GM23338 (cell line): ENCODE measurements at regions not wholly inside any gene's neighbourhood (a gene's known extent, or its start where the extent isn't known, plus 50 kb on each side); places are given as distances from the start of the nearest gene placed in this dataset.

ENCODE experiments used
- ATAC-seq: fragments of 200-7000 bp; cut with Tn5 transposase; 3 replicates; pipeline ENCODE4 v1.9.1; 2020
- DNase-seq: peaks from one replicate; pipeline ENCODE4 v3.0.0-alpha.2; 2015; ENCODE audit warnings: low spot score
- H2AFZ ChIP-seq: fragments of 200-600 bp; sonication (generic); 2 replicates; pipeline ENCODE4 v1.8.0; 2016; ENCODE audit warnings: antibody characterized with exemption, mild to moderate bottlenecking, moderate library complexity
- H3F3A ChIP-seq: fragments of 200-600 bp; sonication (generic); replicated peaks from 2 replicates; pipeline ENCODE4 v1.8.0; 2017; ENCODE audit warnings: antibody characterized with exemption, mixed run types, low read depth
- H3K27ac ChIP-seq: fragments of 200-600 bp; sonication (generic); 2 replicates; pipeline ENCODE4 v1.6.1; 2016; ENCODE audit warnings: low read depth
- H3K27me3 ChIP-seq: fragments of 200-600 bp; sonication (generic); 2 replicates; pipeline ENCODE4 v1.8.0; 2016; ENCODE audit warnings: mild to moderate bottlenecking, mixed run types, moderate library complexity; ENCODE audit not compliant: insufficient read depth
- H3K36me3 ChIP-seq: fragments of 200-600 bp; sonication (generic); 2 replicates; pipeline ENCODE4 v1.8.0; 2016; ENCODE audit warnings: mild to moderate bottlenecking; ENCODE audit not compliant: insufficient read depth
- H3K4me1 ChIP-seq: fragments of 200-600 bp; sonication (generic); 2 replicates; pipeline ENCODE4 v1.8.0; 2016; ENCODE audit warnings: mild to moderate bottlenecking, moderate library complexity; ENCODE audit not compliant: insufficient read depth
- H3K4me2 ChIP-seq: fragments of 200-600 bp; sonication (generic); 2 replicates; pipeline ENCODE4 v1.7.1; 2017; ENCODE audit warnings: mixed run types
- H3K4me3 ChIP-seq: fragments of 200-600 bp; sonication (generic); 2 replicates; pipeline ENCODE4 v1.6.1; 2016; ENCODE audit warnings: mixed run types
- H3K79me2 ChIP-seq: fragments of 200-600 bp; sonication (generic); replicated peaks from 2 replicates; pipeline ENCODE4 v1.8.0; 2017; ENCODE audit warnings: mild to moderate bottlenecking; ENCODE audit not compliant: insufficient read depth
- H3K9me2 ChIP-seq: fragments of 200-600 bp; sonication (generic); 2 replicates; pipeline ENCODE4 v1.8.0; 2017; ENCODE audit not compliant: insufficient read depth
- H4K20me1 ChIP-seq: fragments of 200-600 bp; sonication (generic); replicated peaks from 2 replicates; pipeline ENCODE4 v1.8.0; 2017; ENCODE audit warnings: mild to moderate bottlenecking; ENCODE audit not compliant: insufficient read depth
- H3K27ac Mint-ChIP-seq: 2 replicates; pipeline ENCODE4 v1.8.0; 2020; ENCODE audit warnings: inconsistent platforms, mild to moderate bottlenecking, moderate library complexity, mixed read lengths
- H3K27me3 Mint-ChIP-seq: 3 replicates; pipeline ENCODE4 v1.8.0; 2022; ENCODE audit warnings: low read depth, mild to moderate bottlenecking, moderate library complexity, mixed read lengths, inconsistent platforms; ENCODE audit not compliant: insufficient read depth, poor library complexity
- H3K36me3 Mint-ChIP-seq: 3 replicates; pipeline ENCODE4 v1.8.0; 2021; ENCODE audit warnings: low read depth, mild to moderate bottlenecking, inconsistent platforms, moderate library complexity, mixed read lengths
- H3K4me1 Mint-ChIP-seq: 3 replicates; pipeline ENCODE4 v1.8.0; 2020; ENCODE audit warnings: mild to moderate bottlenecking, inconsistent platforms, mixed read lengths
- H3K4me3 Mint-ChIP-seq: 3 replicates; pipeline ENCODE4 v1.8.0; 2021; ENCODE audit warnings: moderate library complexity, mild to moderate bottlenecking, inconsistent platforms, mixed read lengths
- H3K9me3 Mint-ChIP-seq: 3 replicates; pipeline ENCODE4 v1.8.0; 2020; ENCODE audit warnings: moderate library complexity, mild to moderate bottlenecking, inconsistent platforms, mixed read lengths
- CREB1 ChIP-seq: fragments of 250-450 bp; sonication (Bioruptor Pico); IDR thresholded peaks from 2 replicates; pipeline ENCODE4 v1.5.0; 2020; ENCODE audit warnings: low read depth, mild to moderate bottlenecking, moderate library complexity
- EZH2 ChIP-seq: fragments of 200-600 bp; sonication (generic); IDR thresholded peaks from one replicate; pipeline ENCODE4 v1.8.0; 2017; ENCODE audit warnings: antibody characterized with exemption, mild to moderate bottlenecking, low read depth; ENCODE audit not compliant: unreplicated experiment
- EZH2phosphoT487 ChIP-seq: fragments of 200-600 bp; sonication (generic); IDR thresholded peaks from one replicate; pipeline ENCODE4 v1.8.1; 2018; ENCODE audit warnings: antibody characterized with exemption; ENCODE audit not compliant: unreplicated experiment
- JUNB ChIP-seq: IDR thresholded peaks from one replicate; pipeline ENCODE4 v1.6.1; 2016; ENCODE audit warnings: antibody characterized with exemption; ENCODE audit not compliant: unreplicated experiment
- NANOG ChIP-seq: IDR thresholded peaks from 2 replicates; pipeline ENCODE4 v1.6.1; 2016; ENCODE audit warnings: antibody characterized with exemption, borderline replicate concordance
- POLR2AphosphoS5 ChIP-seq: IDR thresholded peaks from 2 replicates; pipeline ENCODE4 v1.6.1; 2016; ENCODE audit warnings: antibody characterized with exemption, low read depth
- STAT1 ChIP-seq: IDR thresholded peaks from one replicate; pipeline ENCODE4 v1.6.1; 2016; ENCODE audit warnings: antibody characterized with exemption; ENCODE audit not compliant: unreplicated experiment
- ZNF114 ChIP-seq: fragments of 250-450 bp; sonication (Bioruptor Pico); IDR thresholded peaks from 2 replicates; pipeline ENCODE4 v1.5.0; 2020; ENCODE audit warnings: mild to moderate bottlenecking, moderate library complexity
- ZNF331 ChIP-seq: fragments of 250-450 bp; sonication (Bioruptor Pico); IDR thresholded peaks from 2 replicates; pipeline ENCODE4 v1.5.0; 2020; ENCODE audit warnings: low read depth, mild to moderate bottlenecking, moderate library complexity
- TF ChIP-seq, protein P1 (sequence below): IDR thresholded peaks from one replicate; pipeline ENCODE4 v1.6.1; 2018; ENCODE audit warnings: antibody characterized with exemption; ENCODE audit not compliant: unreplicated experiment
- TF ChIP-seq, protein P2 (sequence below), 2 experiments: fragments of 200-600 bp in 1 of 2; sonication (generic) in 1 of 2; conservative IDR thresholded peaks; 2 replicates each; pipeline versions ENCODE4 v1.5.1 to v1.6.1; 2016 to 2017; ENCODE audit warnings: antibody characterized with exemption in 2 of 2, low read depth in 2 of 2, mild to moderate bottlenecking in 2 of 2, moderate library complexity in 1 of 2
- TF ChIP-seq, protein P3 (sequence below): IDR thresholded peaks from 2 replicates; pipeline ENCODE4 v1.6.1; 2016; ENCODE audit warnings: antibody characterized with exemption

DNA sequence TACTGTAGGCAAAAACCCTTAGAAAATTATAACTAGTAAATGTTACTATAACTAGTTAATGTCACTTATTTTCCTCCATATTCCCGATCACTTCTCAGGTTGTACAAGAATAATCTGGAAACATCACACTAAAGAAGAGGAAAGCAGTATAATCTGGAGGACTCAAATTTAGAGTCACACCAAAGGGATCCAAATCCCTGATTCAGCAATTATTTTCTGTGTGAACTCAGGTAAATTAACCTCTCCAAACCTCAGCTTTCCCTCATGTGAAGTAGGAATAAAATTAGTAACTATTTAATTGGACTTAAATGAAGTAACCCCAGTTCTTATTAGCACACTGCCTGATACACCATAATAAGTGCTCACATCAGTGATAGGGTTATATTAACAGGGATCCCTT lies 170.1 kb upstream of the NECTIN3 start (continued):
- TF ChIP-seq, protein P1, sequence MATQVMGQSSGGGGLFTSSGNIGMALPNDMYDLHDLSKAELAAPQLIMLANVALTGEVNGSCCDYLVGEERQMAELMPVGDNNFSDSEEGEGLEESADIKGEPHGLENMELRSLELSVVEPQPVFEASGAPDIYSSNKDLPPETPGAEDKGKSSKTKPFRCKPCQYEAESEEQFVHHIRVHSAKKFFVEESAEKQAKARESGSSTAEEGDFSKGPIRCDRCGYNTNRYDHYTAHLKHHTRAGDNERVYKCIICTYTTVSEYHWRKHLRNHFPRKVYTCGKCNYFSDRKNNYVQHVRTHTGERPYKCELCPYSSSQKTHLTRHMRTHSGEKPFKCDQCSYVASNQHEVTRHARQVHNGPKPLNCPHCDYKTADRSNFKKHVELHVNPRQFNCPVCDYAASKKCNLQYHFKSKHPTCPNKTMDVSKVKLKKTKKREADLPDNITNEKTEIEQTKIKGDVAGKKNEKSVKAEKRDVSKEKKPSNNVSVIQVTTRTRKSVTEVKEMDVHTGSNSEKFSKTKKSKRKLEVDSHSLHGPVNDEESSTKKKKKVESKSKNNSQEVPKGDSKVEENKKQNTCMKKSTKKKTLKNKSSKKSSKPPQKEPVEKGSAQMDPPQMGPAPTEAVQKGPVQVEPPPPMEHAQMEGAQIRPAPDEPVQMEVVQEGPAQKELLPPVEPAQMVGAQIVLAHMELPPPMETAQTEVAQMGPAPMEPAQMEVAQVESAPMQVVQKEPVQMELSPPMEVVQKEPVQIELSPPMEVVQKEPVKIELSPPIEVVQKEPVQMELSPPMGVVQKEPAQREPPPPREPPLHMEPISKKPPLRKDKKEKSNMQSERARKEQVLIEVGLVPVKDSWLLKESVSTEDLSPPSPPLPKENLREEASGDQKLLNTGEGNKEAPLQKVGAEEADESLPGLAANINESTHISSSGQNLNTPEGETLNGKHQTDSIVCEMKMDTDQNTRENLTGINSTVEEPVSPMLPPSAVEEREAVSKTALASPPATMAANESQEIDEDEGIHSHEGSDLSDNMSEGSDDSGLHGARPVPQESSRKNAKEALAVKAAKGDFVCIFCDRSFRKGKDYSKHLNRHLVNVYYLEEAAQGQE: no peak
- TF ChIP-seq EZH2phosphoT487 (no peak), NANOG (no peak), JUNB (no peak)

DNA sequence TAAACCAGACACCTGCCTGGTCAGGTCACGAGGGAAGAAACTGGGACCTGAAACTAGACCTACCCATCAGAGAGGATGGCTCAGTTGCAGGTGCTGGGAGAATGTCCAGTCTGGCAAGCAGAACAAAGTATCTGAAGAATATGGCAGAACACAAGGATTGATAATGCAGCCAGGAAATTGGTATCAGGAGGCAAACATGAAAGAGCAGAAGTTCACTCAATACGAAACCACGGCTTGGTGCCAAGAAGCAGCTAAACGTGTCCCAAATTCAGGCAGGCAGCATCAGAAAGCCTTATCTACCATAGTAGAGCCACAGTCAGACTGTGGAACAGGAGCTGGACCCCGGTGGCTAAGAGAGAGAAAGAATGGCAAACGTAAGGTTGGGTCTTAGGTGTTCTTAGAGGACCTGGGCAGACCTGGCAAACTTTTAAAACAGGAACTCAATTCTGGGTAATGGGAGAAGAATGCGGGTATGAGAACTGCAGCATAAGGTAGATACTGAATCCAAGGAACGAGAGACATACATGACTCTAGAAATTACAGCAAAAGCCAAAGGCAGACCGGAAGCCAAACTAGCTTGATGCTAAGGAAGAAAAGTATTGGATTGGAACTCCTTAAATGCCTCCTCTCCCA lies 169.0 kb upstream of the NECTIN3 start:
- Mint-ChIP-seq H3K9me3 (peaks cover 8% of the 10 kb centered on the region), H3K27ac (no peak overlapping the region), H3K36me3 (peaks cover 7% of the 10 kb centered on the region), H3K4me1 (no peaks in the 10 kb centered on the region), H3K27me3 (peaks cover 2% of the 10 kb centered on the region), H3K4me3 (no peak overlapping the region)
- Histone ChIP-seq H4K20me1 (no peaks in the 10 kb centered on the region), H3K27ac (no peak overlapping the region), H3K4me3 (no peak overlapping the region), H3K79me2 (no peaks in the 10 kb centered on the region), H3K4me1 (no peaks in the 10 kb centered on the region), H3K9me2 (0 out of 2 replicates have a peak, but pooled peaks cover 3% of the 10 kb centered on the region), H3F3A (no peaks in the 10 kb centered on the region), H2AFZ (no peak overlapping the region), H3K4me2 (no peak overlapping the region), H3K36me3 (no peaks in the 10 kb centered on the region), H3K27me3 (no peaks in the 10 kb centered on the region)
- TF ChIP-seq EZH2phosphoT487 (no peak), ZNF114 (CRISPR knock-in tag) (no peak), CREB1 (no peak), NANOG (no peak), ZNF331 (CRISPR knock-in tag) (no peak), EZH2 (no peak), JUNB (no peak), POLR2AphosphoS5 (no peak), STAT1 (no peak)
- TF ChIP-seq, protein P2, sequence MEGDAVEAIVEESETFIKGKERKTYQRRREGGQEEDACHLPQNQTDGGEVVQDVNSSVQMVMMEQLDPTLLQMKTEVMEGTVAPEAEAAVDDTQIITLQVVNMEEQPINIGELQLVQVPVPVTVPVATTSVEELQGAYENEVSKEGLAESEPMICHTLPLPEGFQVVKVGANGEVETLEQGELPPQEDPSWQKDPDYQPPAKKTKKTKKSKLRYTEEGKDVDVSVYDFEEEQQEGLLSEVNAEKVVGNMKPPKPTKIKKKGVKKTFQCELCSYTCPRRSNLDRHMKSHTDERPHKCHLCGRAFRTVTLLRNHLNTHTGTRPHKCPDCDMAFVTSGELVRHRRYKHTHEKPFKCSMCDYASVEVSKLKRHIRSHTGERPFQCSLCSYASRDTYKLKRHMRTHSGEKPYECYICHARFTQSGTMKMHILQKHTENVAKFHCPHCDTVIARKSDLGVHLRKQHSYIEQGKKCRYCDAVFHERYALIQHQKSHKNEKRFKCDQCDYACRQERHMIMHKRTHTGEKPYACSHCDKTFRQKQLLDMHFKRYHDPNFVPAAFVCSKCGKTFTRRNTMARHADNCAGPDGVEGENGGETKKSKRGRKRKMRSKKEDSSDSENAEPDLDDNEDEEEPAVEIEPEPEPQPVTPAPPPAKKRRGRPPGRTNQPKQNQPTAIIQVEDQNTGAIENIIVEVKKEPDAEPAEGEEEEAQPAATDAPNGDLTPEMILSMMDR (conservative IDR thresholded peaks at IDR 0.05; ENCODE audit: low read depth in 2 of 2): no peak
- TF ChIP-seq, protein P1: no peak
- TF ChIP-seq, protein P3, sequence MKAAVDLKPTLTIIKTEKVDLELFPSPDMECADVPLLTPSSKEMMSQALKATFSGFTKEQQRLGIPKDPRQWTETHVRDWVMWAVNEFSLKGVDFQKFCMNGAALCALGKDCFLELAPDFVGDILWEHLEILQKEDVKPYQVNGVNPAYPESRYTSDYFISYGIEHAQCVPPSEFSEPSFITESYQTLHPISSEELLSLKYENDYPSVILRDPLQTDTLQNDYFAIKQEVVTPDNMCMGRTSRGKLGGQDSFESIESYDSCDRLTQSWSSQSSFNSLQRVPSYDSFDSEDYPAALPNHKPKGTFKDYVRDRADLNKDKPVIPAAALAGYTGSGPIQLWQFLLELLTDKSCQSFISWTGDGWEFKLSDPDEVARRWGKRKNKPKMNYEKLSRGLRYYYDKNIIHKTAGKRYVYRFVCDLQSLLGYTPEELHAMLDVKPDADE: no peak
- ATAC-seq (no peak), DNase-seq (no peak)
